K562 (cell line): ENCODE measurements at regions not wholly inside any gene's neighbourhood (a gene's known extent, or its start where the extent isn't known, plus 50 kb on each side); places are given as distances from the start of the nearest gene placed in this dataset.

Experiments used
- BCLAF1 ChIP-seq, 2 experiments: fragments of 450-650 bp in 1 of 2; IDR thresholded peaks; 2 replicates each; pipeline ENCODE4 v1.6.1; 2011 to 2017; ENCODE audit warnings: low read depth in 2 of 2, antibody characterized with exemption in 1 of 2, borderline replicate concordance in 1 of 2, low read length in 1 of 2, mild to moderate bottlenecking in 1 of 2, mixed read lengths in 1 of 2; ENCODE audit not compliant: control insufficient read depth in 1 of 2
- E2F1 ChIP-seq: sonication (generic); formaldehyde crosslinking; IDR thresholded peaks from 2 replicates; pipeline ENCODE4 v1.8.1; 2023; ENCODE audit warnings: mild to moderate bottlenecking, missing genetic modification reagents, moderate library complexity
- RFX7 ChIP-seq: fragments of 250-450 bp; sonication (Bioruptor Pico); IDR thresholded peaks from 2 replicates; pipeline ENCODE4 v1.5.1; 2021; ENCODE audit warnings: mild to moderate bottlenecking
- TCF7L2 ChIP-seq: fragments of 150-350 bp; IDR thresholded peaks from 2 replicates; pipeline ENCODE4 v1.6.1; 2016; ENCODE audit warnings: low read depth, mild to moderate bottlenecking, low read length, moderate library complexity
- THRB ChIP-seq: fragments of 450-650 bp; formaldehyde crosslinking; conservative IDR thresholded peaks from 2 replicates; pipeline ENCODE4 v1.4.0; 2022; ENCODE audit warnings: mild to moderate bottlenecking, missing genetic modification characterization
- TSC22D4 ChIP-seq: fragments of 450-650 bp; IDR thresholded peaks from 2 replicates; pipeline ENCODE4 v1.6.1; 2016; ENCODE audit warnings: missing genetic modification characterization, missing biosample characterization, control low read depth
- YBX1 ChIP-seq: fragments of 450-650 bp; IDR thresholded peaks from 2 replicates; pipeline ENCODE4 v1.7.1; 2016; ENCODE audit warnings: mild to moderate bottlenecking
- ZBTB7A ChIP-seq: IDR thresholded peaks from 2 replicates; pipeline ENCODE4 v1.6.1; 2011; ENCODE audit warnings: low read depth, mild to moderate bottlenecking, low read length, moderate library complexity, borderline replicate concordance; ENCODE audit not compliant: control insufficient read depth
- ZNF280A ChIP-seq: fragments of 450-650 bp; IDR thresholded peaks from 2 replicates; pipeline ENCODE4 v1.6.1; 2018; ENCODE audit warnings: mild to moderate bottlenecking, low read depth; ENCODE audit not compliant: partially characterized antibody

- TF ChIP-seq BCLAF1 (IDR thresholded peaks at IDR 0.05; ENCODE audit: borderline replicate concordance in 1 of 2, control insufficient read depth in 1 of 2, low read depth in 2 of 2, low read length in 1 of 2) (no peak), TSC22D4 (tag) (no peak), ZBTB7A (no peak), THRB (CRISPR knock-in tag) (no peak), YBX1 (no peak), RFX7 (CRISPR knock-in tag) (no peak), E2F1 (CRISPR knock-in tag) (no peak), TCF7L2 (no peak), ZNF280A (no peak)
These were observed 469.7 kb upstream of the ZNF462 start (continued) for GRCh38 chr9:106393226-106393625.
